Gastrocnemius medialis (tissue), 4 donors: ENCODE measurements at regions not wholly inside any gene's neighbourhood (a gene's known extent, or its start where the extent isn't known, plus 50 kb on each side); places are given as distances from the start of the nearest gene placed in this dataset.

Source experiments
- CTCF ChIP-seq, 5 experiments: fragments of 450-650 bp in 3 of 5; fragments of 200-600 bp in 2 of 5; sonication (generic) in 2 of 5; IDR thresholded peaks in 4 of 5; conservative IDR thresholded peaks in 1 of 5; 1 replicate in 4 of 5; 2 replicates in 1 of 5; pipeline ENCODE4 v1.5.1; 2016 to 2019; ENCODE audit warnings: antibody characterized with exemption in 5 of 5, mild to moderate bottlenecking in 3 of 5, moderate library complexity in 3 of 5
- POLR2A ChIP-seq, 2 donors: fragments of 450-650 bp; IDR thresholded peaks; one replicate each; pipeline ENCODE4 v1.6.1; 2017; ENCODE audit warnings: antibody characterized with exemption in 2 of 2, mild to moderate bottlenecking in 2 of 2, moderate library complexity in 2 of 2

DNA sequence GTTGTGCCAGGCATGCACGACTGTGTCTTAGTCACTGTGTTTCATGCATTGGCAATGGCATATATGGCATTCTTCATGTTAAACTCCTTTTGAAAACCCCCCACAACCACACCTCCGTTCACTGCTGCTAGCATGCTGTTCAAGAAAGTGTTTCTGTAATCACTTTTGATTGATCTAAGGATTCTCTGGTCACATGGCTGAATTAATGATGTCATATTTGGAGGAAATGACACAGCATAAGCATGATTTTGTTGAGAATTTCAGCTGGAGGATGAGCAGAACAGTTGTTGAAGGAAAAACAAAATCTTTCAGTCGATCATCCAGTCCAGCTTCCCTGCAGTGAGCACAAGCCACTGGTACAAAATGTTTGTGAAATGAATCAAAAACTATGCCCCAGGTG lies 203.5 kb upstream of the ECI2 start:
- TF ChIP-seq CTCF (IDR thresholded peaks at IDR 0.05 in 4 of 5, conservative IDR thresholded peaks at IDR 0.05 in 1 of 5) (no peak), POLR2A (IDR thresholded peaks at IDR 0.05) (no peak)
